ENCODE measurements at regions not wholly inside any gene's neighbourhood (a gene's known extent, or its start where the extent isn't known, plus 50 kb on each side); places are given as distances from the start of the nearest gene placed in this dataset.

GRCh38 chr2:60400462-60401246, 152.8 kb downstream of the BCL11A start:
- Histone ChIP-seq H3K36me3 (ENCODE audit: control insufficient read depth, insufficient read depth, low read length) (no peaks in the 10 kb centered on the region), H3K4me3 (ENCODE audit: low read depth, low read length) (no peak overlapping the region), H3K27me3 (ENCODE audit: control insufficient read depth, insufficient read depth, low read length) (no peaks in the 10 kb centered on the region)
- DNase-seq (ENCODE audit: low read depth) = no peak
- TF ChIP-seq, protein P1, sequence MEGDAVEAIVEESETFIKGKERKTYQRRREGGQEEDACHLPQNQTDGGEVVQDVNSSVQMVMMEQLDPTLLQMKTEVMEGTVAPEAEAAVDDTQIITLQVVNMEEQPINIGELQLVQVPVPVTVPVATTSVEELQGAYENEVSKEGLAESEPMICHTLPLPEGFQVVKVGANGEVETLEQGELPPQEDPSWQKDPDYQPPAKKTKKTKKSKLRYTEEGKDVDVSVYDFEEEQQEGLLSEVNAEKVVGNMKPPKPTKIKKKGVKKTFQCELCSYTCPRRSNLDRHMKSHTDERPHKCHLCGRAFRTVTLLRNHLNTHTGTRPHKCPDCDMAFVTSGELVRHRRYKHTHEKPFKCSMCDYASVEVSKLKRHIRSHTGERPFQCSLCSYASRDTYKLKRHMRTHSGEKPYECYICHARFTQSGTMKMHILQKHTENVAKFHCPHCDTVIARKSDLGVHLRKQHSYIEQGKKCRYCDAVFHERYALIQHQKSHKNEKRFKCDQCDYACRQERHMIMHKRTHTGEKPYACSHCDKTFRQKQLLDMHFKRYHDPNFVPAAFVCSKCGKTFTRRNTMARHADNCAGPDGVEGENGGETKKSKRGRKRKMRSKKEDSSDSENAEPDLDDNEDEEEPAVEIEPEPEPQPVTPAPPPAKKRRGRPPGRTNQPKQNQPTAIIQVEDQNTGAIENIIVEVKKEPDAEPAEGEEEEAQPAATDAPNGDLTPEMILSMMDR (IDR thresholded peaks at IDR 0.05; ENCODE audit: insufficient read depth, low read length, poor library complexity, severe bottlenecking) = no peak

DNA sequence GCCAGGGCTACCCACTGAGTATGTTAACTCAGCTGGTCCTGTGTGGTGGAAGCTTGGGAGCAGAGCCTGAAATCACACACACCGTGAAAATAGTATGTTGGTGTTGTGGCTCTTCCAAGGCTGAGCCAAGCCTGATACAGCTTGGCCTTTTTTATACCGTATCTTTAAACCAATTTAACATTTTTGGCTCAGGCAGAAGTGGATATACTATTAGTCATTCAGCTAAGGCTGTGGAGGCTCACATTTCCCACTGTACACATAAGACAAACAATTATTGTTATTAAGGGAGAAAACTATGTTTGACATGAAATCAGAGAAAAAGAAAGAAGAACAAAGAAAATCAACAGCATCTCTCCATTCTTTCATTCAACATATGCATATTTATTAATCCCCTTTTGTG, 159.0 kb downstream of the BCL11A start:
- Histone ChIP-seq H3K4me3 (ENCODE audit: low read depth, low read length) (no peak overlapping the region), H3K36me3 (ENCODE audit: control insufficient read depth, insufficient read depth, low read length) (no peaks in the 10 kb centered on the region), H3K27me3 (ENCODE audit: control insufficient read depth, insufficient read depth, low read length) (peaks cover 4% of the 10 kb centered on the region)
- no peak for DNase-seq (ENCODE audit: low read depth)
- TF ChIP-seq, protein P1 (IDR thresholded peaks at IDR 0.05; ENCODE audit: insufficient read depth, low read length, poor library complexity, severe bottlenecking) = no peak

DNA sequence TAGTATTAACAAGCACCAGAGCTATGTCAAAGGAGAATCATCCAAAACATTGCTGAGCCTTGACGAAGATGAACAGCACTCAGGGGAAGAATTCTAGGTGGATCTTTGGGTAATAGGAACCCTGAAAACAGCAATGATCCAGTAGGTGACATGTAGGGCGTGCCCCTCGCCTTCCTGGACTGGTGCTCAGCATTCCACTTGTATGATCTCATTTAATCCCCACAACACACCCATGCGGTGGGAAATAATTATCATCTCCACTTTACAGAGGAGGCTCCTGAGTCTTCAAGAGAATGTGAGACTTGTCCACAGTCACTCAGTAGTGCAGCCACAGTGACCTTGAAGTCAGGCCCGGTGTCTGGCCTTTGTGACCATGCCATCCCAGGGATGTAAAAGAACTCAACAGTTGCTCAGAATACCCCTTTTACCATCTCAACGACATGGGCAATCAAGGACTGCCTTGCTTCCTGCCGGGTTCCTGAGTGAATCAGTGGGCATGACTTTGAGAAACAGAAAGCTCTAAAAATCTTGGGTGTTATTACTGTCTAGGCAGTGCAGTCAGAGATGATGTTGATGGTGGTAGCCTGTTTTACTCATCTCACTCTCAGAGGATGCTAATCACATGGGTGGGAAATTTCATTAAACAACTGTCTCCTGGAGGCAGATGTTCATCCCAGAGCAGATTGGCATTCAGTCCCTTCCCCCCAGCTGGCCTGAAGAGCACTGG, 161.6 kb downstream of the BCL11A start:
- TF ChIP-seq, protein P1 (IDR thresholded peaks at IDR 0.05; ENCODE audit: insufficient read depth, low read length, poor library complexity, severe bottlenecking) = no peak

DNA sequence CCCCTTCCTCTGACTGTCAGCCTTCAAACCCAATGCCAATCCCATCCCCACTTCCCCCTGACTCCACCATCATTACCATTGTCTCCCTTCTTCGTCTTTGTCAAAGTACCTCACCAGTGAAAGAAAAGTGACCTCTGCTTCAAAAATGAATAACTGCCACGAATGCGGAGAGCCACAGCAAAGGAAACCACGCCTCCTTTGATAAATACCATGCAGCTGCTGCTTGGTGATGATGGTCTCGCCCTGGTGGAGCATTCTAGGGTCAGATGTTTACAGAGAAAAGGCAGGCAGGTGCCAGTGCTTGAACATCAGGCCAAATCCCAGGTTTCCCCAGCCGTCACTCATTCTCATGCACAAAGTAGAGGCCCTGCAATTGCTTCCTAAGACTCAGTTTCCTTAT, 162.2 kb downstream of the BCL11A start:
- no peak for DNase-seq (ENCODE audit: low read depth)
- H3K4me3 ChIP-seq (ENCODE audit: low read depth, low read length) = no peak overlapping the region
- H3K27me3 ChIP-seq (ENCODE audit: control insufficient read depth, insufficient read depth, low read length) = peaks cover 4% of the 10 kb centered on the region
- H3K36me3 ChIP-seq (ENCODE audit: control insufficient read depth, insufficient read depth, low read length) = no peaks in the 10 kb centered on the region
- TF ChIP-seq, protein P1 (IDR thresholded peaks at IDR 0.05; ENCODE audit: insufficient read depth, low read length, poor library complexity, severe bottlenecking) = no peak

More for the DNA sequence above, 161.6 kb downstream of the BCL11A start:
- no peaks in the 10 kb centered on the region for H3K36me3 ChIP-seq (ENCODE audit: control insufficient read depth, insufficient read depth, low read length)
- no peak overlapping the region for H3K4me3 ChIP-seq (ENCODE audit: low read depth, low read length)
- DNase-seq (ENCODE audit: low read depth) = no peak
- peaks cover 4% of the 10 kb centered on the region for H3K27me3 ChIP-seq (ENCODE audit: control insufficient read depth, insufficient read depth, low read length)

DNA sequence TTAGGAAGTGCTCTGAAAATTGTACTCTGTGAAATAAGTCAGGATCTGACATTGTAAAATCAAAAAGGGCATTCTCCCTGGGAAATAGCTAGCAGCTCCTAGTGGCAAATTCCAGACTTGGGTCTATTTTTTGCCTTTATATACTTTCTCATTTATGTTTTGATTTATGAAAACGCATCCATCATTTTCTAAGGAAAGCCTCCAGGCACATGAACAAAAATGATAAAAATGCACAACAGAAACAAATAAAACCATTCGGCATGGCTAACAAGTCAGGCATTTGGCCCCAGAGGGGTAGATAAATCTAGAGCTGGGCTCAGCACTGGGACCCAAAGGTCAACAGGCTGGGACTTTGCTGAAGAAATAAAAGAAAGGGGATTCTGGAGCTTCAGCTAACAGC, 167.0 kb downstream of the BCL11A start:
- TF ChIP-seq, protein P1 (IDR thresholded peaks at IDR 0.05; ENCODE audit: insufficient read depth, low read length, poor library complexity, severe bottlenecking) = no peak
- DNase-seq (ENCODE audit: low read depth) = no peak
- Histone ChIP-seq H3K27me3 (ENCODE audit: control insufficient read depth, insufficient read depth, low read length) (peaks cover 3% of the 10 kb centered on the region), H3K4me3 (ENCODE audit: low read depth, low read length) (no peak overlapping the region), H3K36me3 (ENCODE audit: control insufficient read depth, insufficient read depth, low read length) (no peaks in the 10 kb centered on the region)

All from kidney epithelial cell (primary cell).